C4-2B (cell line): ENCODE measurements at regions not wholly inside any gene's neighbourhood (a gene's known extent, or its start where the extent isn't known, plus 50 kb on each side); places are given as distances from the start of the nearest gene placed in this dataset.

ENCODE experiments used
- ZFX ChIP-seq: fragments of 450-650 bp; IDR thresholded peaks from 2 replicates; pipeline ENCODE4 v1.6.1; 2017
- TF ChIP-seq, protein P1 (sequence below): fragments of 450-650 bp; conservative IDR thresholded peaks from 2 replicates; pipeline ENCODE4 v1.5.1; 2017; ENCODE audit warnings: mild to moderate bottlenecking

DNA sequence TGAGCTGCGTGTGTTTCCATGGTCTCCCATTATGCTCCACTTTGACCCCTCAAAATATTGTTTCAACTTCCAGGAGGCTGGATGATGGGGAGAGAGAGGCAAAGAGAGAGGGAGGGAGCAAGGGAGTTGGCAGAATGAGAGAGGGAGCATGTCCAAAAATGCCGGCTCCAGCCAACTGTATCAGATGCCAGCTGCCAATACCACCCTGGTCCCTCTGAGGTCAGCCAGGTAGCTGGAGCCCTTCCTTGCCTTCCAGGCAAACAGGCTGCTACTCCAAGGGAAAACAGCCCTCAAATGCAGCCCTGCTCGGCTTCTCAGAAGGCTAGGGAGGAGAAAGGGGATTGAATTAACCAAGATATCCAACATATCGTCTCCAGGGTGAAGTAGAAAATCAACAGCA is 440.0 kb downstream of the TSHZ3 start:
- TF ChIP-seq, protein P1, sequence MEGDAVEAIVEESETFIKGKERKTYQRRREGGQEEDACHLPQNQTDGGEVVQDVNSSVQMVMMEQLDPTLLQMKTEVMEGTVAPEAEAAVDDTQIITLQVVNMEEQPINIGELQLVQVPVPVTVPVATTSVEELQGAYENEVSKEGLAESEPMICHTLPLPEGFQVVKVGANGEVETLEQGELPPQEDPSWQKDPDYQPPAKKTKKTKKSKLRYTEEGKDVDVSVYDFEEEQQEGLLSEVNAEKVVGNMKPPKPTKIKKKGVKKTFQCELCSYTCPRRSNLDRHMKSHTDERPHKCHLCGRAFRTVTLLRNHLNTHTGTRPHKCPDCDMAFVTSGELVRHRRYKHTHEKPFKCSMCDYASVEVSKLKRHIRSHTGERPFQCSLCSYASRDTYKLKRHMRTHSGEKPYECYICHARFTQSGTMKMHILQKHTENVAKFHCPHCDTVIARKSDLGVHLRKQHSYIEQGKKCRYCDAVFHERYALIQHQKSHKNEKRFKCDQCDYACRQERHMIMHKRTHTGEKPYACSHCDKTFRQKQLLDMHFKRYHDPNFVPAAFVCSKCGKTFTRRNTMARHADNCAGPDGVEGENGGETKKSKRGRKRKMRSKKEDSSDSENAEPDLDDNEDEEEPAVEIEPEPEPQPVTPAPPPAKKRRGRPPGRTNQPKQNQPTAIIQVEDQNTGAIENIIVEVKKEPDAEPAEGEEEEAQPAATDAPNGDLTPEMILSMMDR, result no peak
- no peak for TF ChIP-seq ZFX
